ENCODE measurements at regions not wholly inside any gene's neighbourhood (a gene's known extent, or its start where the extent isn't known, plus 50 kb on each side); places are given as distances from the start of the nearest gene placed in this dataset.

GRCh38 chr1:2876846-2877245, 75.4 kb upstream of the TTC34 start:
- Histone ChIP-seq H3K27me3 (no peaks in the 10 kb centered on the region), H3K4me3 (no peak overlapping the region), H3K36me3 (replicated peaks in 1 of 2) (no peaks in the 10 kb centered on the region), H3K27ac (no peak overlapping the region), H3K9me3 (replicated peaks in 1 of 3) (peaks cover 0 to 3% (median 0%) of the 10 kb centered on the region in 3 donors), H3K4me1 (replicated peaks in 1 of 2) (no peaks in the 10 kb centered on the region)
- TF ChIP-seq POLR2A (IDR thresholded peaks at IDR 0.05): no peak
- TF ChIP-seq CTCF (IDR thresholded peaks at IDR 0.05): no peak
- WGBS, 4 donors: 77 to 91% (median 85%) methylated on average over 5 to 18 of the region's 18 CpGs
- intact Hi-C loops (cut with DNase I): no loop called here
- no peak for DNase-seq

DNA sequence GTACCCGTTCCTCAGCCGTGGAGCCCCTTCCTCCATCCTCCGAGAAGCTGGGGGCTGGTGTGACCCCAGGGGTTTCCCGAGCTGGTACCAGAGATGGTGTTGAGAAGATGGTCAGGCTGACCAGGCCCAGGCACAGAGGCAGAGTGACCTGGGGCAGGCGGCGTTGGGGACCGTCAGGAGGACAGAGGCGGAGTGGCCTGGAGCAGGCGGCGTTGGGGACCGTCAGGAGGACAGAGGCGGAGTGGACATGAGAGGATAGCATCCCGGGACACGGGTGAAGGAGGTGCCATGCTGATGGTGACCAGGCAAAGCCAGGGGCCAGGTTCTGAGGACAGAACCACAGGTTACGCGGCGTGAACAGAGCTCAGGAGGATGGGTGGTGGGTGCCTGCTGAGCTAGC, 75.9 kb upstream of the TTC34 start:
- no peaks in the 10 kb centered on the region for H3K9me3 ChIP-seq (replicated peaks in 1 of 3)
- no peak overlapping the region for H3K27ac ChIP-seq
- H3K27me3 ChIP-seq: no peaks in the 10 kb centered on the region
- no peaks in the 10 kb centered on the region for H3K36me3 ChIP-seq (replicated peaks in 1 of 2)
- TF ChIP-seq POLR2A (IDR thresholded peaks at IDR 0.05): no peak
- no peak for TF ChIP-seq CTCF (IDR thresholded peaks at IDR 0.05)
- WGBS, 4 donors: 87 to 92% (median 89%) methylated on average over 16 to 17 of the region's 17 CpGs
- no peaks in the 10 kb centered on the region for H3K4me1 ChIP-seq (replicated peaks in 1 of 2)
- DNase-seq: no peak
- intact Hi-C loops (cut with DNase I): no loop called here
- H3K4me3 ChIP-seq: no peak overlapping the region

DNA sequence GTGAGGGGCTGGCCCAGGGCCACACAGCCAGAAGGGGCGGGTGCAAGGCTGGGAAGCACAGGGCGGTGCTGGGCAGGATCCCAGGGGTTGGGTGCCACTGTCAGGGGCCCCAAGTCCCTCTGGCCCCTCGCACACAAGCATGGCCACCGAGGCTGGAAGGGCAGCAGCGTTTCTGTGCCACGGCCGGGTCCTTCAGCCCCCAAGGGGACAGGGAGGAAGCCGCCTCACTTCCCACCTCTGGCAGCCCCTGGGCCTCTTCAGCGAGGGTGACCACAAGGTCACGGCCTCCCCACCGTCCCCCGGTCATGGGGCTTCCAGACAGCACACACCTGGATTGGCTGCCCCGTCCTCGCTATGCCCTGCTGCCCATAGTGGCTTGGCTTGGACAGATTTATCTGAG, 77.1 kb upstream of the TTC34 start:
- intact Hi-C loops (cut with DNase I): no loop called here
- WGBS, 4 donors: 76 to 80% (median 77%) methylated on average over 2 to 14 of the region's 14 CpGs; no CpG with 5 or more reads in 1 of the 4 donors

GRCh38 chr1:2879026-2879425, 77.5 kb upstream of the TTC34 start:
- Histone ChIP-seq H3K4me3 (no peak overlapping the region), H3K4me1 (replicated peaks in 1 of 2) (no peaks in the 10 kb centered on the region), H3K27me3 (no peaks in the 10 kb centered on the region), H3K36me3 (replicated peaks in 1 of 2) (no peaks in the 10 kb centered on the region), H3K27ac (no peak overlapping the region), H3K9me3 (replicated peaks in 1 of 3) (no peaks in the 10 kb centered on the region)
- intact Hi-C loops (cut with DNase I): no loop called here
- WGBS, 4 donors: 63 to 88% (median 69%) methylated on average over 4 to 14 of the region's 14 CpGs
- no peak for DNase-seq
- TF ChIP-seq CTCF (IDR thresholded peaks at IDR 0.05): no peak
- TF ChIP-seq POLR2A (IDR thresholded peaks at IDR 0.05): no peak

More for the DNA sequence above, 77.1 kb upstream of the TTC34 start:
- Histone ChIP-seq H3K4me1 (replicated peaks in 1 of 2) (no peaks in the 10 kb centered on the region), H3K36me3 (replicated peaks in 1 of 2) (no peaks in the 10 kb centered on the region), H3K4me3 (no peak overlapping the region), H3K9me3 (replicated peaks in 1 of 3) (no peaks in the 10 kb centered on the region), H3K27me3 (no peaks in the 10 kb centered on the region), H3K27ac (no peak overlapping the region)
- no peak for DNase-seq
- TF ChIP-seq CTCF (IDR thresholded peaks at IDR 0.05) (no peak), POLR2A (IDR thresholded peaks at IDR 0.05) (no peak)

Measured in adrenal gland (tissue), 9 donors.